ENCODE measurements at regions not wholly inside any gene's neighbourhood (a gene's known extent, or its start where the extent isn't known, plus 50 kb on each side); places are given as distances from the start of the nearest gene placed in this dataset.

DNA sequence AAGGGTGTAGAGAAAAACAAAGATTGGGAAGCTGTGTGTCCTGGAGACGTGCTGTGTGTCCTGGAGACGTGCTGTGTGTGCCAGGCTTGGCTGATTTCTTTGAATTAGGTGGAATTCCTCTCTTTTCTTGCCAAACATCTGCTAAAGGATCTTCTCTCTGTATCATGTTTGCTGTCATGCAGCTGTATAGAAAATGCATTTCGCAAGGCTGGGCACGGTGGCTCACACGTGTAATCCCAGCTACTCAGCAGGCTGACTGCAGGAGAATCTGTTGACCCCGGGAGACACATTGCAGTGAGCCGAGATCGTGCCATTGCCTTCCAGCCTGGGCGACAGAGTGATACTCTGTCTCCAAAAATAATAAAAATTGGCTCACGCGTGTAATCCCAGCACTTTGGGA lies 187.0 kb downstream of the CRLF2 start (continued):
- TF ChIP-seq CTBP2 (IDR thresholded peaks at IDR 0.05; ENCODE audit: borderline replicate concordance, insufficient read depth, insufficient read length, low read length) (no peak), CREB1 (IDR thresholded peaks at IDR 0.05) (no peak)
- TF ChIP-seq, protein P1, sequence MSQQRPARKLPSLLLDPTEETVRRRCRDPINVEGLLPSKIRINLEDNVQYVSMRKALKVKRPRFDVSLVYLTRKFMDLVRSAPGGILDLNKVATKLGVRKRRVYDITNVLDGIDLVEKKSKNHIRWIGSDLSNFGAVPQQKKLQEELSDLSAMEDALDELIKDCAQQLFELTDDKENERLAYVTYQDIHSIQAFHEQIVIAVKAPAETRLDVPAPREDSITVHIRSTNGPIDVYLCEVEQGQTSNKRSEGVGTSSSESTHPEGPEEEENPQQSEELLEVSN (IDR thresholded peaks at IDR 0.05) = no peak

Data from H1 (cell line).